PC-9 (cell line): ENCODE measurements at regions not wholly inside any gene's neighbourhood (a gene's known extent, or its start where the extent isn't known, plus 50 kb on each side); places are given as distances from the start of the nearest gene placed in this dataset.

Source experiments
- BruUV-seq: library from RNA; stranded (reverse); fragments of 400-500 nt; replicated peaks from 2 replicates; lab custom pipeline; 2021; lab: Mats Ljungman, UMichigan
- CTCF ChIA-PET: fragments of 300-600 bp; sonication (Branson Sonifier 250); formaldehyde crosslinking; loops from one replicate; lab custom pipeline; 2022; ENCODE audit warnings: antibody characterized with exemption; lab: Charles Lee
- POLR2A ChIA-PET: fragments of 300-600 bp; sonication (Branson Sonifier 250); formaldehyde crosslinking; loops from one replicate; lab custom pipeline; 2022; ENCODE audit warnings: antibody characterized with exemption; ENCODE audit not compliant: unreplicated experiment; lab: Charles Lee
- DNase-seq, 2 experiments: peaks; one replicate each; pipeline versions ENCODE4 v3.0.0 to v3.0.0-alpha.2; 2015 to 2022; ENCODE audit warnings: mixed read lengths in 1 of 2
- H2AFZ ChIP-seq: fragments of 200-600 bp; sonication (generic); 2 replicates; pipeline ENCODE4 v1.8.1; 2017; ENCODE audit warnings: antibody characterized with exemption
- H3F3A ChIP-seq: fragments of 200-600 bp; sonication (generic); 2 replicates; pipeline ENCODE4 v1.8.1; 2017; ENCODE audit warnings: antibody characterized with exemption, mild to moderate bottlenecking, low read depth; ENCODE audit not compliant: insufficient read depth
- H3K27ac ChIP-seq: fragments of 200-600 bp; sonication (generic); 2 replicates; pipeline ENCODE4 v1.6.1; 2016; ENCODE audit warnings: mixed run types
- H3K27me3 ChIP-seq: fragments of 200-600 bp; sonication (generic); 2 replicates; pipeline ENCODE4 v1.6.1; 2016; ENCODE audit warnings: low read depth, mixed run types; ENCODE audit not compliant: insufficient read depth
- H3K36me3 ChIP-seq: fragments of 200-600 bp; sonication (generic); 2 replicates; pipeline ENCODE4 v1.6.1; 2016; ENCODE audit warnings: low read depth, mixed run types
- H3K4me1 ChIP-seq: fragments of 200-600 bp; sonication (generic); replicated peaks from 2 replicates; pipeline ENCODE4 v1.6.1; 2016; ENCODE audit warnings: mixed run types; ENCODE audit not compliant: insufficient read depth
- H3K4me2 ChIP-seq: fragments of 200-600 bp; sonication (generic); 2 replicates; pipeline ENCODE4 v1.6.1; 2017; ENCODE audit warnings: mixed run types
- H3K4me3 ChIP-seq: fragments of 200-600 bp; sonication (generic); 2 replicates; pipeline ENCODE4 v1.6.1; 2016; ENCODE audit warnings: mixed run types
- H3K79me2 ChIP-seq: fragments of 200-600 bp; sonication (generic); 2 replicates; pipeline ENCODE4 v1.6.1; 2017; ENCODE audit warnings: low read depth, mixed run types
- H3K9me2 ChIP-seq: fragments of 200-600 bp; sonication (generic); 2 replicates; pipeline ENCODE4 v1.8.1; 2017; ENCODE audit warnings: mild to moderate bottlenecking; ENCODE audit not compliant: insufficient read depth
- H3K9me3 ChIP-seq: fragments of 200-600 bp; sonication (generic); 2 replicates; pipeline ENCODE4 v1.8.1; 2016; ENCODE audit warnings: low read depth; ENCODE audit not compliant: insufficient read depth
- H4K20me1 ChIP-seq: fragments of 200-600 bp; sonication (generic); 2 replicates; pipeline ENCODE4 v1.8.1; 2017; ENCODE audit not compliant: insufficient read depth
- CTCF ChIP-seq: fragments of 200-600 bp; sonication (generic); conservative IDR thresholded peaks from 2 replicates; pipeline ENCODE4 v1.6.1; 2017; ENCODE audit warnings: mixed run types, antibody characterized with exemption, mild to moderate bottlenecking, moderate library complexity
- EZH2 ChIP-seq: fragments of 200-600 bp; sonication (generic); IDR thresholded peaks from 2 replicates; pipeline ENCODE4 v1.8.0; 2017; ENCODE audit warnings: antibody characterized with exemption, low read depth
- intact Hi-C: fragments of 100-400 bp; cut with micrococcal nuclease; formaldehyde crosslinking; loops from one replicate; pipeline ENCODE4 v1.10.0; 2022; ENCODE audit not compliant: unreplicated experiment

- Histone ChIP-seq H3K27me3 (peaks cover 60% of the 10 kb centered on the region), H4K20me1 (no peaks in the 10 kb centered on the region), H3K9me3 (no peaks in the 10 kb centered on the region), H3K9me2 (no peaks in the 10 kb centered on the region), H3K4me1 (no peaks in the 10 kb centered on the region), H3K4me2 (no peak overlapping the region), H3K36me3 (no peaks in the 10 kb centered on the region), H3K4me3 (no peak overlapping the region), H2AFZ (no peak overlapping the region), H3F3A (no peaks in the 10 kb centered on the region), H3K79me2 (no peaks in the 10 kb centered on the region), H3K27ac (no peak overlapping the region)
- intact Hi-C loops = no loop called here
- DNase-seq = no peak
- ChIA-PET POLR2A (no interaction called here), CTCF (no interaction called here)
- TF ChIP-seq EZH2 (no peak), CTCF (no peak)
- BruUV-seq = no TSS peak
Observed at GRCh38 chr5:2584579-2585269, 166.8 kb downstream of the IRX2 start.

- Histone ChIP-seq H3K79me2 (no peaks in the 10 kb centered on the region), H4K20me1 (no peaks in the 10 kb centered on the region), H3K4me1 (no peaks in the 10 kb centered on the region), H3K4me3 (no peak overlapping the region), H3K4me2 (no peak overlapping the region), H3K9me2 (no peaks in the 10 kb centered on the region), H3K36me3 (no peaks in the 10 kb centered on the region), H3F3A (no peaks in the 10 kb centered on the region), H2AFZ (no peak overlapping the region), H3K9me3 (no peaks in the 10 kb centered on the region), H3K27me3 (peaks cover 60% of the 10 kb centered on the region), H3K27ac (no peak overlapping the region)
- POLR2A ChIA-PET = no interaction called here
- TF ChIP-seq CTCF (no peak), EZH2 (no peak)
- CTCF ChIA-PET = no interaction called here
- intact Hi-C loops = no loop called here
- BruUV-seq = no TSS peak
- no peak for DNase-seq
Observed at GRCh38 chr5:2582507-2582906, 169.0 kb downstream of the IRX2 start.

GRCh38 chr5:2582106-2582505, 169.4 kb downstream of the IRX2 start:
- no peaks in the 10 kb centered on the region for H3K79me2 ChIP-seq
- H3K36me3 ChIP-seq = no peaks in the 10 kb centered on the region
- no peak overlapping the region for H3K27ac ChIP-seq
- no peaks in the 10 kb centered on the region for H3F3A ChIP-seq
- CTCF ChIA-PET = no interaction called here
- peaks cover 60% of the 10 kb centered on the region for H3K27me3 ChIP-seq
- TF ChIP-seq EZH2 (no peak), CTCF (no peak)
- no peaks in the 10 kb centered on the region for H3K9me3 ChIP-seq
- H3K9me2 ChIP-seq = no peaks in the 10 kb centered on the region
- no peaks in the 10 kb centered on the region for H4K20me1 ChIP-seq
- no TSS peak for BruUV-seq
- no peak for DNase-seq
- intact Hi-C loops = no loop called here
- POLR2A ChIA-PET = no interaction called here
- H3K4me1 ChIP-seq = no peaks in the 10 kb centered on the region
- no peak overlapping the region for H3K4me2 ChIP-seq
- H2AFZ ChIP-seq = no peak overlapping the region
- H3K4me3 ChIP-seq = no peak overlapping the region
